ENCODE measurements at regions not wholly inside any gene's neighbourhood (a gene's known extent, or its start where the extent isn't known, plus 50 kb on each side); places are given as distances from the start of the nearest gene placed in this dataset.

DNA sequence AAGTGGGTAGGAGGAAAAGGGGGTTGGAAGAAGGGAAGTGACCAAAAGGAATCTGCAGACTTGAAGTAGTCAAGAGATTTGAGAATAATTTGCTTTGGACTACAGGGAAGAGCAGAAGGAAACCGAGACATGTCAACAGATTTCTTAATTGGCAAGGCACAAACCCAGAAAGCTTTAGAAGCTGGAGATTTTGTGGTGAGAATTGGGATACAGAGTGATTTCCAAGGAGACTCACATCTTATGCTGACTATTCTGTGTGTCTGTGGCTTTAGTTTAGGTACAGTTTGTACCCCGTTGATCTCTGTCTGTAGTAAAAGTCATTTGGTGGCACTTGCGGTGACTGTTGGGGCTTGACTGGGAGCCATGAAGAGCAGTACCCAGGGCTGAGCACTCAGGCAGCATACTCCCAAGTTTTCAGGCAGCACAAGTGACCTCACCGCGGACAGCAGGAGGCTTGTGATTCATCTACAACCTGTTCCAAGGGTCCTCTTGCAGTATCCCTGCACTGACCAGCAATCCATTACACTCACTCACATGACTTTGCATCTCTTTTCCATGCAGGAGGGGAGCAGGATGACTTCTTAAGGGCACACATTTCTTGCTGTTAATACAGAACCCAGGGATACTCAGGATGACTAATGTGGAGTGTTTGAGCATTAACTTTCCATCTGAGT lies 97.1 kb upstream of the TNP1 start:
- DNase-seq (ENCODE audit: low read depth) = no peak
- TF ChIP-seq, protein P1, sequence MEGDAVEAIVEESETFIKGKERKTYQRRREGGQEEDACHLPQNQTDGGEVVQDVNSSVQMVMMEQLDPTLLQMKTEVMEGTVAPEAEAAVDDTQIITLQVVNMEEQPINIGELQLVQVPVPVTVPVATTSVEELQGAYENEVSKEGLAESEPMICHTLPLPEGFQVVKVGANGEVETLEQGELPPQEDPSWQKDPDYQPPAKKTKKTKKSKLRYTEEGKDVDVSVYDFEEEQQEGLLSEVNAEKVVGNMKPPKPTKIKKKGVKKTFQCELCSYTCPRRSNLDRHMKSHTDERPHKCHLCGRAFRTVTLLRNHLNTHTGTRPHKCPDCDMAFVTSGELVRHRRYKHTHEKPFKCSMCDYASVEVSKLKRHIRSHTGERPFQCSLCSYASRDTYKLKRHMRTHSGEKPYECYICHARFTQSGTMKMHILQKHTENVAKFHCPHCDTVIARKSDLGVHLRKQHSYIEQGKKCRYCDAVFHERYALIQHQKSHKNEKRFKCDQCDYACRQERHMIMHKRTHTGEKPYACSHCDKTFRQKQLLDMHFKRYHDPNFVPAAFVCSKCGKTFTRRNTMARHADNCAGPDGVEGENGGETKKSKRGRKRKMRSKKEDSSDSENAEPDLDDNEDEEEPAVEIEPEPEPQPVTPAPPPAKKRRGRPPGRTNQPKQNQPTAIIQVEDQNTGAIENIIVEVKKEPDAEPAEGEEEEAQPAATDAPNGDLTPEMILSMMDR (IDR thresholded peaks at IDR 0.05; ENCODE audit: insufficient read depth, low read length) = no peak
- H3K4me3 ChIP-seq (ENCODE audit: low read depth, low read length) = no peak overlapping the region

DNA sequence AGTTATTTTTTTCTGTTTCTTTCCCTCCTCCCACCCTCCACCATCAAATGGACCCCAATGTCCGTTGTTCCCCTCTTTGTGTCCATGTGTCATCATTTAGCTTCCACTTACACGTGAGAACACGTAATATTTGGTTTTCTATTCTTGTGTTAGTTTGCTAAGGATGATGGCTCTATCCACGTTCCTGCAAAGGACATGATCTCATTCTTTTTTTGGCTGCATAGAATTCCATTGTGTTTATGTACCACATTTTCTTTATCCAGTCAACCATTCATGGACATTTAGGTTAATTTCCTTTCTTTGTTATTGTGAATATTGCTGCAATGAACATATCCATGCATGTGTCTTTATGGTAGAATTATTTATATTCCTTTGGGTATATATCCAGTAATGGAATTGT lies 91.3 kb upstream of the TNP1 start:
- TF ChIP-seq, protein P1 (IDR thresholded peaks at IDR 0.05; ENCODE audit: insufficient read depth, low read length) = no peak
- no peak for DNase-seq (ENCODE audit: low read depth)
- no peak overlapping the region for H3K4me3 ChIP-seq (ENCODE audit: low read depth, low read length)

DNA sequence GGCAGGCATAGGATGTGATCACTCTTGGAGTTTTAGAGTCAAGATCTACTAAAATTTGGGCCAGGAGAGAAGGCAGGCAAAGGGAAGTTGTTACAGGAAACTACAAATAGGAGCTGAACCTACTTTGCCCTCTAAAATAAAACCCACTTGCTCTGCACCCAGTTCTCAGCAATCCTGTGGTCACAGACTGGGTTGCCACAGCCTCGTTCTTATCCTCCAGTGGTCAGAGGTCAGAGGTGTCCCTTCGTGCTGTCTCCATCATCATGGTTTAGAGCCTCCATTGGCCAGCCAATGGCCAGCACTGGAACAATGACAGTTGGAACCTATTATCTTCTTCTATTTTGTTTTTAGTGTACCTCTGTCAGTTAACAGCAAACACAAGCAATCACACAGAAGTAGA lies 90.7 kb upstream of the TNP1 start:
- no peak overlapping the region for H3K4me3 ChIP-seq (ENCODE audit: low read depth, low read length)
- TF ChIP-seq, protein P1 (IDR thresholded peaks at IDR 0.05; ENCODE audit: insufficient read depth, low read length) = no peak
- DNase-seq (ENCODE audit: low read depth) = no peak

DNA sequence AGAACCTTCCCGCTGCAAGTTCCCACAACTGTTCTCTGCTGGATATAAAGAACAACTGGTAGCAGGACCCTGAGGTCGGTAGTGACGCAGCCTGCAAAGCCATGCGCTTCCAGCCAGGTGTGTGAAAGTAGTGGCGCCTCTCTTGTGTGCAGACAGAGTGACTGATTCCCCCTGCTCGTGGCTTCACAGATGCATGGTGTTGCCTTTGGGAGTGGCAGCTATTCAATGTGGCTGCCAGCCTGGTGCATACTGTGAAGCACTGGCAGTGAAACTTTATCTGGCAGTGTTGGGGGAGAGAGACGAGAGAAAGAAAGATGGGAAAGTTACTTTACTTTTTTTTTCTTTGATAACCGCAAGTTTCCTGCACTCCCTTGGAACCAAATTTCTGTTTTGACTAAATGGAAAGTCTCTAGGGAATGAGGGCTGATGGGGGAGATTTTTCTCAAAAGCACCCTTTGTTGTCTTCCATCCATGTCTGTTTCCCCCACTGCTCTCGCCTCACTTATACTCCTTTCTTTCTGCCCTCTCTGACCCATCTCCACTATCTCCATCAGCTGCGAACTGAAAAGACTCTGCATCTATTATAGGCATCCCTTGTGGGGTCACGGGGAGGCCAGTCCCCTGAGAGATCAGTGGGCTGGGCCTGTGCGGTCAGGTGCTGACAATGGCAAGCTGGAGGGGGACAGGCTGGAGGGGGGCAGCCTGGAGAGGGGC lies 90.0 kb upstream of the TNP1 start:
- TF ChIP-seq, protein P1 (IDR thresholded peaks at IDR 0.05; ENCODE audit: insufficient read depth, low read length) = no peak
- DNase-seq (ENCODE audit: low read depth) = no peak
- H3K4me3 ChIP-seq (ENCODE audit: low read depth, low read length) = no peak overlapping the region

DNA sequence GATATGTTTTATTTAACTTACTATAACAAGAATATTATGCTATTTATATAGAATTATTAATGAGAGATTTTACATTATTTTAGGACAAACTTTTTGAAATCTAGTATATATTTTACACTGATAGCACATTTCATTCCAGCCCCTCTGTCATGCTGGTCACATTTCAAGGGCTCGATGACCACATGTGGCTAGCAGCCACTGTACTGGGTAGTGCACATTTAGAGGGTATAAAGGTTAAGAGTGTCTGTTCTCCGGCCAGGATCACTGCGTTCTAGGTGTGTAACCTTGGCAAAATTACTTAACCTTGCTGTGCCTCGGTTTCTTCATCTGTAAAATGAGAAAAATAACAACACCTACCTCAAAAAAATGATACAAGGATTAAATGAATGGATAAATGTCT lies 87.2 kb upstream of the TNP1 start:
- TF ChIP-seq, protein P1 (IDR thresholded peaks at IDR 0.05; ENCODE audit: insufficient read depth, low read length) = no peak
- no peak for DNase-seq (ENCODE audit: low read depth)
- no peak overlapping the region for H3K4me3 ChIP-seq (ENCODE audit: low read depth, low read length)

DNA sequence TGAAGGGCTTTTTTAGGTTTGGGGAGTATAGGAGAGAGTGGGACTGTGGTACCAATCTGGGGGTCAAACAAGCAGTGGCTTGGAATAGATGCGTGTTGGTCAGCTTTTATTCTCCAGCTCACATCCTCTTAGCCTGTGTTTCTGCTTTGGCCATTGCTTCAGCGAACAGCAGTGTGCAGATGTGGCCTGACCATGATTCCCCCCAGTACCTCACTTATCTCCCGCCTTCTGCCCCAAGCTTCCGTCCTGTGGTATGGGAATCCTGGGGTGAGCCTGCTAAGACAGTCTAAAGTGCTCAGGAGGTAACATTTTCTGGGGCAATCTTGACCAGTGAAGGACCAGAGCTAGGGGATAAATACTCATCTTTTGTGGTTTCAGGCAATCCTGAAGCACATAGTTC lies 84.9 kb upstream of the TNP1 start:
- H3K4me3 ChIP-seq (ENCODE audit: low read depth, low read length) = no peak overlapping the region
- TF ChIP-seq, protein P1 (IDR thresholded peaks at IDR 0.05; ENCODE audit: insufficient read depth, low read length) = no peak
- no peak for DNase-seq (ENCODE audit: low read depth)

Data from fibroblast of the aortic adventitia (primary cell).